Naive thymus-derived CD4-positive, alpha-beta T cell (primary cell): ENCODE measurements at regions not wholly inside any gene's neighbourhood (a gene's known extent, or its start where the extent isn't known, plus 50 kb on each side); places are given as distances from the start of the nearest gene placed in this dataset.

Experiments
- ATAC-seq: fragments of 150-1000 bp; cut with Tn5 transposase; 2 replicates; pipeline ENCODE4 v1.10.0; 2021; ENCODE audit warnings: mild to moderate bottlenecking, moderate library complexity
- CTCF ChIA-PET: fragments of 350-600 bp; sonication (Branson Sonifier 250); formaldehyde crosslinking; loops from one replicate; lab custom pipeline; 2021; ENCODE audit warnings: antibody characterized with exemption; lab: Charles Lee
- POLR2A ChIA-PET: fragments of 350-600 bp; sonication (Branson Sonifier 250); formaldehyde crosslinking; loops from one replicate; lab custom pipeline; 2021; ENCODE audit warnings: antibody characterized with exemption, inconsistent platforms; lab: Charles Lee
- DNase-seq, 9 donors: peaks; one replicate each; pipeline versions ENCODE4 v3.0.0 to v3.0.0-alpha.2; 2020 to 2022; ENCODE audit warnings: mixed read lengths in 1 of 9
- H3K27ac ChIP-seq: one replicate; pipeline ENCODE4 v1.7.0; 2013; ENCODE audit warnings: mild to moderate bottlenecking, low read depth, low read length, moderate library complexity
- H3K27me3 ChIP-seq, 2 donors: one replicate each; pipeline ENCODE4 v1.7.0; 2013; ENCODE audit warnings: low read length in 2 of 2, mild to moderate bottlenecking in 2 of 2, moderate library complexity in 2 of 2; ENCODE audit not compliant: control insufficient read depth in 2 of 2, insufficient read depth in 2 of 2
- H3K36me3 ChIP-seq, 3 experiments: 1 replicate in 2 of 3; 2 replicates in 1 of 3; pipeline ENCODE4 v1.7.0; 2013; ENCODE audit warnings: low read length in 3 of 3, mild to moderate bottlenecking in 3 of 3, moderate library complexity in 1 of 3; ENCODE audit not compliant: insufficient read depth in 3 of 3, control insufficient read depth in 2 of 3
- H3K4me1 ChIP-seq, 2 donors: one replicate each; pipeline ENCODE4 v1.7.0; 2013; ENCODE audit warnings: low read length in 2 of 2, mild to moderate bottlenecking in 2 of 2, moderate library complexity in 1 of 2; ENCODE audit not compliant: control insufficient read depth in 2 of 2, insufficient read depth in 2 of 2
- H3K4me3 ChIP-seq: 2 replicates; pipeline ENCODE4 v1.7.0; 2013; ENCODE audit warnings: mild to moderate bottlenecking, low read length
- H3K9me3 ChIP-seq, 3 experiments: 1 replicate in 2 of 3; 2 replicates in 1 of 3; pipeline ENCODE4 v1.7.0; 2013; ENCODE audit warnings: low read length in 3 of 3; ENCODE audit not compliant: control insufficient read depth in 2 of 3
- H3K27ac Mint-ChIP-seq, 9 donors: one replicate each; pipeline ENCODE4 v1.8.0; 2020 to 2022; ENCODE audit warnings: mixed read lengths in 9 of 9, mild to moderate bottlenecking in 8 of 9, moderate library complexity in 5 of 9, inconsistent platforms in 2 of 9
- H3K27me3 Mint-ChIP-seq, 5 donors: one replicate each; pipeline ENCODE4 v1.8.0; 2021 to 2022; ENCODE audit warnings: mixed read lengths in 5 of 5, mild to moderate bottlenecking in 1 of 5
- H3K36me3 Mint-ChIP-seq, 5 donors: one replicate each; pipeline ENCODE4 v1.8.0; 2020 to 2022; ENCODE audit warnings: mixed read lengths in 5 of 5, mild to moderate bottlenecking in 3 of 5, inconsistent platforms in 1 of 5
- H3K4me1 Mint-ChIP-seq, 7 donors: one replicate each; pipeline ENCODE4 v1.8.0; 2020 to 2022; ENCODE audit warnings: mixed read lengths in 7 of 7, mild to moderate bottlenecking in 3 of 7, inconsistent platforms in 1 of 7
- H3K4me3 Mint-ChIP-seq, 10 donors: one replicate each; pipeline ENCODE4 v1.8.0; 2020 to 2022; ENCODE audit warnings: mild to moderate bottlenecking in 10 of 10, mixed read lengths in 10 of 10, moderate library complexity in 6 of 10, inconsistent platforms in 2 of 10
- H3K9me3 Mint-ChIP-seq, 11 donors: one replicate each; pipeline ENCODE4 v1.8.0; 2020 to 2022; ENCODE audit warnings: mixed read lengths in 11 of 11, mild to moderate bottlenecking in 4 of 11, inconsistent platforms in 1 of 11, moderate library complexity in 1 of 11
- intact Hi-C, 2 donors: fragments of 100-400 bp; cut with micrococcal nuclease; formaldehyde crosslinking; loops; one replicate each; pipeline ENCODE4 v1.15.1; 2023

- Histone ChIP-seq H3K27me3 (no peaks in the 10 kb centered on the region), H3K4me1 (no peaks in the 10 kb centered on the region), H3K9me3 (no peaks in the 10 kb centered on the region), H3K36me3 (no peaks in the 10 kb centered on the region), H3K27ac (no peak overlapping the region), H3K4me3 (no peak overlapping the region)
- DNase-seq (no peak), ATAC-seq (no peak)
- peaks cover 0 to 10% (median 0%) of the 10 kb centered on the region in 11 donors for H3K9me3 Mint-ChIP-seq
- H3K27ac Mint-ChIP-seq: no peak overlapping the region
- intact Hi-C loops: no loop called here
- CTCF ChIA-PET: no interaction called here
- H3K36me3 Mint-ChIP-seq: no peaks in the 10 kb centered on the region
- POLR2A ChIA-PET: no interaction called here
- no peaks in the 10 kb centered on the region for H3K27me3 Mint-ChIP-seq
- H3K4me3 Mint-ChIP-seq: no peak overlapping the region
- H3K4me1 Mint-ChIP-seq: no peaks in the 10 kb centered on the region
Observed at GRCh38 chr5:136615251-136616119, 250.1 kb upstream of the TRPC7 start.

GRCh38 chr5:136613230-136613629 is 247.9 kb upstream of the TRPC7 start:
- ATAC-seq (no peak), DNase-seq (no peak)
- ChIA-PET POLR2A (no interaction called here), CTCF (no interaction called here)
- Mint-ChIP-seq H3K36me3 (no peaks in the 10 kb centered on the region), H3K27me3 (no peaks in the 10 kb centered on the region), H3K4me1 (no peaks in the 10 kb centered on the region), H3K4me3 (no peak overlapping the region), H3K27ac (no peak overlapping the region), H3K9me3 (peaks cover 0 to 24% (median 2%) of the 10 kb centered on the region in 11 donors)
- Histone ChIP-seq H3K4me3 (no peak overlapping the region), H3K27ac (no peak overlapping the region), H3K9me3 (no peaks in the 10 kb centered on the region), H3K27me3 (no peaks in the 10 kb centered on the region), H3K4me1 (no peaks in the 10 kb centered on the region), H3K36me3 (no peaks in the 10 kb centered on the region)
- intact Hi-C loops: no loop called here

- no peaks in the 10 kb centered on the region for H3K27me3 Mint-ChIP-seq
- ChIA-PET CTCF (no interaction called here), POLR2A (no interaction called here)
Observed at GRCh38 chr5:136605638-136606037, 240.3 kb upstream of the TRPC7 start.

GRCh38 chr5:136600306-136600705 is 235.0 kb upstream of the TRPC7 start:
- CTCF ChIA-PET: no interaction called here

More at GRCh38 chr5:136605638-136606037, 240.3 kb upstream of the TRPC7 start:
- ATAC-seq: no peak
- no peaks in the 10 kb centered on the region for H3K4me1 ChIP-seq
- intact Hi-C loops: no loop called here
- no peak overlapping the region for H3K27ac ChIP-seq
- no peaks in the 10 kb centered on the region for H3K36me3 ChIP-seq
- Mint-ChIP-seq H3K36me3 (peaks cover 0 to 6% (median 0%) of the 10 kb centered on the region in 5 donors), H3K4me1 (no peaks in the 10 kb centered on the region), H3K27ac (no peak overlapping the region), H3K9me3 (peaks cover 5 to 44% (median 11%) of the 10 kb centered on the region in 11 donors), H3K4me3 (no peak overlapping the region)
- no peaks in the 10 kb centered on the region for H3K27me3 ChIP-seq
- H3K4me3 ChIP-seq: no peak overlapping the region
- peaks cover 0 to 5% (median 0%) of the 10 kb centered on the region in 3 experiments for H3K9me3 ChIP-seq
- no peak for DNase-seq

GRCh38 chr5:136598802-136599404 is 233.6 kb upstream of the TRPC7 start:
- no peaks in the 10 kb centered on the region for H3K27me3 Mint-ChIP-seq
- no peak overlapping the region for H3K4me3 Mint-ChIP-seq
- ChIA-PET CTCF (no interaction called here), POLR2A (no interaction called here)
- Histone ChIP-seq H3K4me1 (no peaks in the 10 kb centered on the region), H3K9me3 (no peaks in the 10 kb centered on the region), H3K27ac (no peak overlapping the region), H3K36me3 (no peaks in the 10 kb centered on the region), H3K4me3 (no peak overlapping the region), H3K27me3 (no peaks in the 10 kb centered on the region)
- intact Hi-C loops: no loop called here
- no peak for DNase-seq
- peaks cover 0 to 7% (median 0%) of the 10 kb centered on the region in 5 donors for H3K36me3 Mint-ChIP-seq
- peaks cover 1 to 33% (median 15%) of the 10 kb centered on the region in 11 donors for H3K9me3 Mint-ChIP-seq
- no peak overlapping the region for H3K27ac Mint-ChIP-seq
- ATAC-seq: no peak
- H3K4me1 Mint-ChIP-seq: no peaks in the 10 kb centered on the region

More at GRCh38 chr5:136600306-136600705, 235.0 kb upstream of the TRPC7 start:
- intact Hi-C loops: no loop called here
- Mint-ChIP-seq H3K27me3 (no peaks in the 10 kb centered on the region), H3K36me3 (peaks cover 0 to 7% (median 0%) of the 10 kb centered on the region in 5 donors), H3K4me1 (no peaks in the 10 kb centered on the region), H3K9me3 (peaks cover 1 to 41% (median 19%) of the 10 kb centered on the region in 11 donors), H3K4me3 (no peak overlapping the region), H3K27ac (no peak overlapping the region)
- no peak overlapping the region for H3K4me3 ChIP-seq
- H3K9me3 ChIP-seq: no peaks in the 10 kb centered on the region
- no peaks in the 10 kb centered on the region for H3K27me3 ChIP-seq
- no peak overlapping the region for H3K27ac ChIP-seq
- H3K36me3 ChIP-seq: no peaks in the 10 kb centered on the region
- no peaks in the 10 kb centered on the region for H3K4me1 ChIP-seq
- POLR2A ChIA-PET: no interaction called here
- DNase-seq (no peak), ATAC-seq (no peak)

GRCh38 chr5:136594416-136594815 is 229.1 kb upstream of the TRPC7 start:
- ChIA-PET POLR2A (no interaction called here), CTCF (no interaction called here)
- no peaks in the 10 kb centered on the region for H3K27me3 ChIP-seq
- H3K36me3 ChIP-seq: no peaks in the 10 kb centered on the region
- Mint-ChIP-seq H3K9me3 (peaks cover under 1 to 17% (median 5%) of the 10 kb centered on the region in 11 donors), H3K27ac (no peak overlapping the region), H3K4me1 (no peaks in the 10 kb centered on the region), H3K27me3 (no peaks in the 10 kb centered on the region), H3K36me3 (no peaks in the 10 kb centered on the region), H3K4me3 (no peak overlapping the region)
- no peak for ATAC-seq
- no peak for DNase-seq
- H3K27ac ChIP-seq: no peak overlapping the region
- H3K4me1 ChIP-seq: no peaks in the 10 kb centered on the region
- H3K9me3 ChIP-seq: no peaks in the 10 kb centered on the region
- intact Hi-C loops: no loop called here
- no peak overlapping the region for H3K4me3 ChIP-seq
